ENCODE measurements at regions not wholly inside any gene's neighbourhood (a gene's known extent, or its start where the extent isn't known, plus 50 kb on each side); places are given as distances from the start of the nearest gene placed in this dataset.

- no peak overlapping the region for H3K4me2 ChIP-seq (ENCODE audit: low read length)
- H3K9me3 ChIP-seq (ENCODE audit: low read length): no peaks in the 10 kb centered on the region
- H3K27me3 ChIP-seq (ENCODE audit: insufficient read depth, low read length): no peaks in the 10 kb centered on the region
- H4K20me1 ChIP-seq (ENCODE audit: insufficient read depth, low read length): no peaks in the 10 kb centered on the region
- no peaks in the 10 kb centered on the region for H3F3A ChIP-seq (ENCODE audit: insufficient read depth, low read length)
- no peak overlapping the region for H3K9ac ChIP-seq (ENCODE audit: low read length)
- H3K4me1 ChIP-seq (ENCODE audit: insufficient read depth, low read length, severe bottlenecking): no peaks in the 10 kb centered on the region
- H3K79me2 ChIP-seq (ENCODE audit: insufficient read depth, low read length): no peaks in the 10 kb centered on the region
- no peak overlapping the region for H2AFZ ChIP-seq (ENCODE audit: low read length)
- H3K4me3 ChIP-seq (ENCODE audit: low read depth, low read length, poor library complexity, severe bottlenecking): no peak overlapping the region
- no peak for TF ChIP-seq EZH2 (IDR thresholded peaks at IDR 0.05; ENCODE audit: borderline replicate concordance, low read length)
- TF ChIP-seq, protein P1, sequence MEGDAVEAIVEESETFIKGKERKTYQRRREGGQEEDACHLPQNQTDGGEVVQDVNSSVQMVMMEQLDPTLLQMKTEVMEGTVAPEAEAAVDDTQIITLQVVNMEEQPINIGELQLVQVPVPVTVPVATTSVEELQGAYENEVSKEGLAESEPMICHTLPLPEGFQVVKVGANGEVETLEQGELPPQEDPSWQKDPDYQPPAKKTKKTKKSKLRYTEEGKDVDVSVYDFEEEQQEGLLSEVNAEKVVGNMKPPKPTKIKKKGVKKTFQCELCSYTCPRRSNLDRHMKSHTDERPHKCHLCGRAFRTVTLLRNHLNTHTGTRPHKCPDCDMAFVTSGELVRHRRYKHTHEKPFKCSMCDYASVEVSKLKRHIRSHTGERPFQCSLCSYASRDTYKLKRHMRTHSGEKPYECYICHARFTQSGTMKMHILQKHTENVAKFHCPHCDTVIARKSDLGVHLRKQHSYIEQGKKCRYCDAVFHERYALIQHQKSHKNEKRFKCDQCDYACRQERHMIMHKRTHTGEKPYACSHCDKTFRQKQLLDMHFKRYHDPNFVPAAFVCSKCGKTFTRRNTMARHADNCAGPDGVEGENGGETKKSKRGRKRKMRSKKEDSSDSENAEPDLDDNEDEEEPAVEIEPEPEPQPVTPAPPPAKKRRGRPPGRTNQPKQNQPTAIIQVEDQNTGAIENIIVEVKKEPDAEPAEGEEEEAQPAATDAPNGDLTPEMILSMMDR (IDR thresholded peaks at IDR 0.05; ENCODE audit: low read length): no peak; the same call in 1 of the 2 replicates
- H3K9me2 ChIP-seq (ENCODE audit: low read depth, low read length): no peaks in the 10 kb centered on the region
- no peak overlapping the region for H3K27ac ChIP-seq (ENCODE audit: low read depth, low read length, poor library complexity, severe bottlenecking)
- no peaks in the 10 kb centered on the region for H3K36me3 ChIP-seq (ENCODE audit: insufficient read depth, low read length)
Observed at GRCh38 chr3:68018275-68018674, 363.9 kb upstream of the SUCLG2 start.

DNA sequence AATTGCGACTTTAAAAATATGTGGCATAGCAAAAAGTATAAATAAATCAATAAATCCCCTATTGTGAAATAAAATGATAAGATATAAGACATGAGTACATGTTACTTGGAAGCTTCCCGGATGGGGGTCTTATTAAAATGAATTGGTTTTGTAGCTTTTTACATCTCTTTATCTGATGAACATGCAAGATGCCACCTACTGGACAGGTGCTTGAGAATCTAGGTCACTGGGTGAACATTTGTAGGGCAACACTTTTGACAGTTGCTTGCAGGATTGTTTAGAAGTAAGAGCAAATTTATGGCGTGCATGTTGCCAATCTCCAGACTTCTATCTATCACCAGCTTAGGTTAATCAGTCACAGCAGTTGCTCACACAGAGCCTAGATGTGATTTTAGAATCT lies 362.7 kb upstream of the SUCLG2 start:
- Histone ChIP-seq H3K79me2 (ENCODE audit: insufficient read depth, low read length) (no peaks in the 10 kb centered on the region), H3K4me1 (ENCODE audit: insufficient read depth, low read length, severe bottlenecking) (no peaks in the 10 kb centered on the region), H3K36me3 (ENCODE audit: insufficient read depth, low read length) (no peaks in the 10 kb centered on the region), H4K20me1 (ENCODE audit: insufficient read depth, low read length) (no peaks in the 10 kb centered on the region), H2AFZ (ENCODE audit: low read length) (no peak overlapping the region), H3K9me3 (ENCODE audit: low read length) (no peaks in the 10 kb centered on the region), H3K27me3 (ENCODE audit: insufficient read depth, low read length) (no peaks in the 10 kb centered on the region), H3K9me2 (ENCODE audit: low read depth, low read length) (no peaks in the 10 kb centered on the region), H3K9ac (ENCODE audit: low read length) (no peak overlapping the region), H3K4me2 (ENCODE audit: low read length) (no peak overlapping the region), H3F3A (ENCODE audit: insufficient read depth, low read length) (no peaks in the 10 kb centered on the region), H3K4me3 (ENCODE audit: low read depth, low read length, poor library complexity, severe bottlenecking) (no peak overlapping the region), H3K27ac (ENCODE audit: low read depth, low read length, poor library complexity, severe bottlenecking) (no peak overlapping the region)
- TF ChIP-seq EZH2 (IDR thresholded peaks at IDR 0.05; ENCODE audit: borderline replicate concordance, low read length): no peak
- TF ChIP-seq, protein P1 (IDR thresholded peaks at IDR 0.05; ENCODE audit: low read length): peak; percentile 38; the same call in 1 of the 2 replicates

DNA sequence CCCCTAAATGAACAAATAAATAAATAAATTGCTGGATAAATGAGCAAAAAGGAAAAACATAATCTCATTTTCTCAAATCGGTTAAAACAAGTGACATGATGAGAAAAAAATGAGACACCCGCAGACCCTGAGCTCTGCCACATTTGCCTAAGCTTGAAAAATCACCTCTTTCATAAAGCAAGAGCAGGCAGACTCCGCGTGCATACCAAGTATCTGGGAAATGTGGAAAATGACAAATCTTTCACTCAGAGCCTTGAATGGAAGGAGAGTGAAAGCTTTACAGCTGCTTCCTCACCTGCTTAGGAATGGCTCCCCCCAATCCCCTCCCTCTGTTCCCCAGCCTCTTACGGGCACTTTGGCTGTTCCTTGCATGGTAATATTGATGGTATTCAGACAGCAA lies 355.5 kb upstream of the SUCLG2 start:
- Histone ChIP-seq H3K9me3 (ENCODE audit: low read length) (no peaks in the 10 kb centered on the region), H3K27ac (ENCODE audit: low read depth, low read length, poor library complexity, severe bottlenecking) (no peak overlapping the region), H3K4me2 (ENCODE audit: low read length) (no peak overlapping the region), H3K9me2 (ENCODE audit: low read depth, low read length) (no peaks in the 10 kb centered on the region), H3K4me3 (ENCODE audit: low read depth, low read length, poor library complexity, severe bottlenecking) (no peak overlapping the region), H3K79me2 (ENCODE audit: insufficient read depth, low read length) (no peaks in the 10 kb centered on the region), H3K27me3 (ENCODE audit: insufficient read depth, low read length) (no peaks in the 10 kb centered on the region), H3K4me1 (ENCODE audit: insufficient read depth, low read length, severe bottlenecking) (no peaks in the 10 kb centered on the region), H3K9ac (ENCODE audit: low read length) (no peak overlapping the region), H3F3A (ENCODE audit: insufficient read depth, low read length) (no peaks in the 10 kb centered on the region), H2AFZ (ENCODE audit: low read length) (no peak overlapping the region), H4K20me1 (ENCODE audit: insufficient read depth, low read length) (no peaks in the 10 kb centered on the region), H3K36me3 (ENCODE audit: insufficient read depth, low read length) (no peaks in the 10 kb centered on the region)
- TF ChIP-seq, protein P1 (IDR thresholded peaks at IDR 0.05; ENCODE audit: low read length): no peak
- no peak for TF ChIP-seq EZH2 (IDR thresholded peaks at IDR 0.05; ENCODE audit: borderline replicate concordance, low read length)

Measured in OCI-LY1 (cell line).